ENCODE measurements at regions not wholly inside any gene's neighbourhood (a gene's known extent, or its start where the extent isn't known, plus 50 kb on each side); places are given as distances from the start of the nearest gene placed in this dataset.

DNA sequence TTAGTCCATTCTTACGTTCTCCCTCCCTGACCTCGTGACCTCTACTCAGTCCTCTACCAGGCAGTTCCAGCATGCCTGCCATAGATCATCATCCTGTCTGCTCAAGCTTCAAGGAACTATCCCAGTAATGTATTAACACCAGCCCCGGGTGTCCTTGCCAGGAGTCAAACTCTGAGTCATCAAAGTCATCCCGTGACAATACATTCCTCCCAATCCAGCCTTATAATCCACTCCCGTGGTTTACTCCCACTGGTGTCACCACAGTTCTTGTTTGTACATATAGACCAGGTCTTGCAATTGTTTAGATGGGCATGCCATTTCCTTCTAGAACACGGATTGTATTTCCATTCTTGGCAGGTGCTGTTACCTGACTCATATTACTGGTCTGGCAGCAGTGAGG is 68.7 kb upstream of the TAB3 start:
- peak in 1 of 2 donors; percentile 12 for DNase-seq
- ATAC-seq, result peak; percentile 44 to 65
- H3K27ac ChIP-seq, result no peak overlapping the region

DNA sequence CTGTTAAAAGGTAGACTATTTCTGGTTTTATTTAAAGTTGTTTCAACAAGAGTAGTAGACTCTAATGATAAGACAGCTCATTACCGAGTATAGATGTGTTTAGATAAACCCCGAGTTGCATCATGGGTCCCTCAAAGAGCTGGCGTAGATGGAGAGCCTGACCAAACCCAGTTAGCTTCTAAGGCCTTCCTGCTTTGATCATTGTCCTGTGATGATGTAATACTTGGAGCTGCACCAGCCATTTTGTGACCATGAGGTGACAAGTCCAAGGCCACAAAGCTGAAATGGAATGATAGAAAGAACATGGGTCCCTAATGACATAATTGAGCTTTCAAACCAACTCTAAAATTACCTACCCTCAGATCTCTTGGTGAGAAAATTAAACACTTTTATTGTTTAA is 66.6 kb upstream of the TAB3 start:
- ATAC-seq (no peak), DNase-seq (no peak)
- no peak for TF ChIP-seq POLR2A (IDR thresholded peaks at IDR 0.05)
- TF ChIP-seq, protein P1, sequence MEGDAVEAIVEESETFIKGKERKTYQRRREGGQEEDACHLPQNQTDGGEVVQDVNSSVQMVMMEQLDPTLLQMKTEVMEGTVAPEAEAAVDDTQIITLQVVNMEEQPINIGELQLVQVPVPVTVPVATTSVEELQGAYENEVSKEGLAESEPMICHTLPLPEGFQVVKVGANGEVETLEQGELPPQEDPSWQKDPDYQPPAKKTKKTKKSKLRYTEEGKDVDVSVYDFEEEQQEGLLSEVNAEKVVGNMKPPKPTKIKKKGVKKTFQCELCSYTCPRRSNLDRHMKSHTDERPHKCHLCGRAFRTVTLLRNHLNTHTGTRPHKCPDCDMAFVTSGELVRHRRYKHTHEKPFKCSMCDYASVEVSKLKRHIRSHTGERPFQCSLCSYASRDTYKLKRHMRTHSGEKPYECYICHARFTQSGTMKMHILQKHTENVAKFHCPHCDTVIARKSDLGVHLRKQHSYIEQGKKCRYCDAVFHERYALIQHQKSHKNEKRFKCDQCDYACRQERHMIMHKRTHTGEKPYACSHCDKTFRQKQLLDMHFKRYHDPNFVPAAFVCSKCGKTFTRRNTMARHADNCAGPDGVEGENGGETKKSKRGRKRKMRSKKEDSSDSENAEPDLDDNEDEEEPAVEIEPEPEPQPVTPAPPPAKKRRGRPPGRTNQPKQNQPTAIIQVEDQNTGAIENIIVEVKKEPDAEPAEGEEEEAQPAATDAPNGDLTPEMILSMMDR (IDR thresholded peaks at IDR 0.05 in 4 of 5, conservative IDR thresholded peaks at IDR 0.05 in 1 of 5), result no peak
- H3K27me3 ChIP-seq, result no peaks in the 10 kb centered on the region
- no peak overlapping the region for H3K27ac ChIP-seq
- H3K36me3 ChIP-seq, result no peaks in the 10 kb centered on the region
- intact Hi-C loops (cut with DNase I; ENCODE audit: low total_unique reads), result no loop called here
- H3K4me1 ChIP-seq, result no peaks in the 10 kb centered on the region
- H3K9me3 ChIP-seq, result no peaks in the 10 kb centered on the region
- in situ Hi-C loops (cut with MboI; ENCODE audit: low sequenced_read_pairs in 4 of 4), result no loop called here
- no peak overlapping the region for H3K4me3 ChIP-seq

More for the DNA sequence above, 68.7 kb upstream of the TAB3 start:
- no peak for TF ChIP-seq POLR2A (IDR thresholded peaks at IDR 0.05)
- TF ChIP-seq, protein P1 (IDR thresholded peaks at IDR 0.05 in 4 of 5, conservative IDR thresholded peaks at IDR 0.05 in 1 of 5), result no peak
- intact Hi-C loops (cut with DNase I; ENCODE audit: low total_unique reads), result no loop called here
- Histone ChIP-seq H3K27me3 (no peaks in the 10 kb centered on the region), H3K36me3 (no peaks in the 10 kb centered on the region), H3K4me3 (no peak overlapping the region), H3K4me1 (no peaks in the 10 kb centered on the region), H3K9me3 (no peaks in the 10 kb centered on the region)
- in situ Hi-C loops (cut with MboI; ENCODE audit: low sequenced_read_pairs in 4 of 4), result no loop called here

DNA sequence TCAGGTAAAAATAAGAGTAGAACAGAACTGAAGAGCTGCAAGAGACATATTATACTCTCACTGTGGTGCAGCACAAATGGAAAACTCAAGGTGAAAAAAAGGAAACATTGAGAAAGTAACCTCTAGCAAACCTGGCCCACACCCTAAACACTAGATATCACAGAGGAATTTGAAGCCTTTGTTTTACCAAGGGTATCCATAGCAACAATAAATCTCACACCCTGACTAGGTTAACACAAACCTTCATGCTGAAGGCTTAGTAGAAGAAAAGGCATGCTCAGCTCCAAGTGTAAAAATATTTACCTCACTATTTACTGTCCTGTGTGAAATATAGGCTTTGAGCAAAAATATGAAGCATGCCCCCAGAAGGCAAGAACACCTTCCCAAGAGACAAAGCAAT is 61.9 kb upstream of the TAB3 start:
- H3K36me3 ChIP-seq, result no peaks in the 10 kb centered on the region
- H3K27ac ChIP-seq, result no peak overlapping the region
- H3K9me3 ChIP-seq, result no peaks in the 10 kb centered on the region
- no peak overlapping the region for H3K4me3 ChIP-seq
- DNase-seq (no peak), ATAC-seq (no peak)
- H3K4me1 ChIP-seq, result no peaks in the 10 kb centered on the region
- in situ Hi-C loops (cut with MboI; ENCODE audit: low sequenced_read_pairs in 4 of 4) (no loop called here), intact Hi-C loops (cut with DNase I; ENCODE audit: low total_unique reads) (no loop called here)
- no peaks in the 10 kb centered on the region for H3K27me3 ChIP-seq
- TF ChIP-seq, protein P1 (IDR thresholded peaks at IDR 0.05 in 4 of 5, conservative IDR thresholded peaks at IDR 0.05 in 1 of 5), result no peak
- TF ChIP-seq POLR2A (IDR thresholded peaks at IDR 0.05), result no peak

DNA sequence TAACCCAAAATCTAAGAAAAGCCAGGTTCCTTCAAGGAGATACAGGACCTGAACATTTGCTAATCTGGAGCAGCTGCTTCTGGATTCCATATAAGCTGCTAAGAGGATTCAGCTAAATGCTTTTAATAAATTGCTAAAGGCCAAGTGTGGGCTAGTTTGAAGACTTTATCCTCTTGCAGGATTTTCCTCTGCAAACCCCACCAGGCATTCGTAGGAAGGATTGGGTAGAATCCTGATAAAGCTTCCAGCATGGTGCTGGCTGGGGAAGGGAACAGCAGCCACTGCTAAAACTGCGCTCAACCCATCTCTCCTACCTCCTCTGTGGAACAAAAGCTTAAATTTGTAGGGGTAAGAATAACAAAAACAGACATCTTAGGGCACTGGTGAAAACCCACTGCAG is 61.3 kb upstream of the TAB3 start:
- no peak overlapping the region for H3K4me3 ChIP-seq
- no peak overlapping the region for H3K27ac ChIP-seq
- H3K36me3 ChIP-seq, result no peaks in the 10 kb centered on the region
- no peak for ATAC-seq
- no peak for DNase-seq
- TF ChIP-seq, protein P1 (IDR thresholded peaks at IDR 0.05 in 4 of 5, conservative IDR thresholded peaks at IDR 0.05 in 1 of 5), result no peak
- no peak for TF ChIP-seq POLR2A (IDR thresholded peaks at IDR 0.05)
- H3K4me1 ChIP-seq, result no peaks in the 10 kb centered on the region
- H3K27me3 ChIP-seq, result no peaks in the 10 kb centered on the region
- intact Hi-C loops (cut with DNase I; ENCODE audit: low total_unique reads), result no loop called here
- in situ Hi-C loops (cut with MboI; ENCODE audit: low sequenced_read_pairs in 4 of 4), result no loop called here
- no peaks in the 10 kb centered on the region for H3K9me3 ChIP-seq

DNA sequence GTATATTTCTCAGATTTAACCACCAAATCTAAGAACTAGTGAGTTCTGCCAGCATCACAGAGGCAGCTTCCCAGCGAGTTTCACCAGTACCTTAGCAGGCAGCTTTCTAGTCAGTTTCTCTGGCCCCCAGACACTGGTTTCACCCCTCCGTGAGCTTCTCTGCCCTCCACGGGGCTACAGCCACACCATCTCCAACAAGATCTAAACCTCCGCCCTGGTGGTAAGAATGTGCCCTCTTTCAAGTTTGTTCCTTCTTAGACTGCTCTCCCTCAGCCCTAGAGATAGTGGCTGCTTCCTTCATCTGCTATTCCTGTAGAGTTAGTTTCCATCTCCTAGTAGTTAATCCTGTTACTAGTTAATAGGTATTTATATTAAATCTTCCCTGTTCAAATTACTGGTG is 60.5 kb upstream of the TAB3 start:
- in situ Hi-C loops (cut with MboI; ENCODE audit: low sequenced_read_pairs in 4 of 4), result no loop called here
- Histone ChIP-seq H3K27ac (no peak overlapping the region), H3K27me3 (no peaks in the 10 kb centered on the region), H3K4me1 (no peaks in the 10 kb centered on the region), H3K36me3 (no peaks in the 10 kb centered on the region), H3K9me3 (no peaks in the 10 kb centered on the region), H3K4me3 (no peak overlapping the region)
- DNase-seq (no peak), ATAC-seq (no peak)
- intact Hi-C loops (cut with DNase I; ENCODE audit: low total_unique reads), result no loop called here
- TF ChIP-seq POLR2A (IDR thresholded peaks at IDR 0.05), result no peak
- TF ChIP-seq, protein P1 (IDR thresholded peaks at IDR 0.05 in 4 of 5, conservative IDR thresholded peaks at IDR 0.05 in 1 of 5), result no peak
